GM12878 (cell line): ENCODE measurements at regions not wholly inside any gene's neighbourhood (a gene's known extent, or its start where the extent isn't known, plus 50 kb on each side); places are given as distances from the start of the nearest gene placed in this dataset.

Source experiments
- ATAC-seq: fragments of 200-7000 bp; cut with Tn5 transposase; 3 replicates; pipeline ENCODE4 v1.9.1; 2020; ENCODE audit warnings: mild to moderate bottlenecking, moderate library complexity
- BruUV-seq: library from RNA; stranded (reverse); fragments of 400-500 nt; replicated peaks from 2 replicates; lab custom pipeline; 2021; lab: Mats Ljungman, UMichigan
- CTCF ChIA-PET: fragments of 300-600 bp; sonication (Branson Sonifier 250); formaldehyde crosslinking; extraction: SDS; loops from one replicate; lab custom pipeline; 2021; ENCODE audit warnings: inconsistent platforms; lab: Yijun Ruan, JAX
- POLR2A ChIA-PET: fragments of 350-600 bp; formaldehyde crosslinking; extraction: SDS; loops from one replicate; lab custom pipeline; 2021; ENCODE audit warnings: inconsistent platforms; lab: Charles Lee
- RAD21 ChIA-PET: fragments of 300-600 bp; sonication (Branson Sonifier 250); formaldehyde crosslinking; loops from one replicate; lab custom pipeline; 2023; ENCODE audit warnings: antibody characterized with exemption; ENCODE audit not compliant: unreplicated experiment; lab: Charles Lee
- SMC1A ChIA-PET: fragments of 300-600 bp; sonication (Branson Sonifier 250); formaldehyde crosslinking; loops from one replicate; lab custom pipeline; 2023; ENCODE audit not compliant: unreplicated experiment, uncharacterized antibody; lab: Charles Lee
- DNase-seq: peaks from one replicate; pipeline ENCODE4 v3.0.0-alpha.2; 2011; ENCODE audit warnings: low read depth, low spot score
- FAIRE-seq: peaks from 3 replicates; lab custom pipeline; 2011; peaks lifted over from hg19 to GRCh38; lab: Jason Lieb, UNC
- H2AFZ ChIP-seq: 2 replicates; pipeline ENCODE4 v1.6.0; 2011; ENCODE audit warnings: low read depth, low read length, control low read depth; ENCODE audit not compliant: control insufficient read depth
- H3K27ac ChIP-seq: 2 replicates; pipeline ENCODE4 v1.5.1; 2011; ENCODE audit warnings: control low read depth; ENCODE audit not compliant: control insufficient read depth, insufficient read depth
- H3K27me3 ChIP-seq, 2 experiments: replicated peaks in 1 of 2; 2 replicates each; pipeline versions ENCODE4 v1.6.0 to v1.6.1; 2011; ENCODE audit warnings: low read length in 1 of 2; ENCODE audit not compliant: control insufficient read depth in 2 of 2, insufficient read depth in 2 of 2
- H3K36me3 ChIP-seq, 2 experiments: 2 replicates each; pipeline ENCODE4 v1.5.1; 2011; ENCODE audit warnings: low read length in 1 of 2; ENCODE audit not compliant: control insufficient read depth in 2 of 2, insufficient read depth in 2 of 2
- H3K4me1 ChIP-seq: 2 replicates; pipeline ENCODE4 v1.6.1; 2011; ENCODE audit warnings: mild to moderate bottlenecking, low read length, moderate library complexity, mixed read lengths; ENCODE audit not compliant: control insufficient read depth, insufficient read depth
- H3K4me2 ChIP-seq: 2 replicates; pipeline ENCODE4 v1.6.0; 2011; ENCODE audit warnings: control low read depth; ENCODE audit not compliant: control insufficient read depth, insufficient read depth
- H3K4me3 ChIP-seq: fragments of 200-600 bp; sonication (generic); 2 replicates; pipeline ENCODE4 v1.5.1; 2016
- H3K79me2 ChIP-seq: 2 replicates; pipeline ENCODE4 v1.6.0; 2011; ENCODE audit warnings: low read length; ENCODE audit not compliant: control insufficient read depth, insufficient read depth
- H3K9ac ChIP-seq: 2 replicates; pipeline ENCODE4 v1.8.0; 2011; ENCODE audit warnings: low read length, control low read depth, mixed read lengths; ENCODE audit not compliant: control insufficient read depth, insufficient read depth
- H3K9me3 ChIP-seq: replicated peaks from 3 replicates; pipeline ENCODE4 v1.5.1; 2011; ENCODE audit warnings: mild to moderate bottlenecking, low read length; ENCODE audit not compliant: control insufficient read depth, insufficient read depth
- H4K20me1 ChIP-seq: 2 replicates; pipeline ENCODE4 v1.6.0; 2011; ENCODE audit not compliant: control insufficient read depth, insufficient read depth
- CBFB ChIP-seq: IDR thresholded peaks from 2 replicates; pipeline ENCODE4 v1.6.1; 2016; ENCODE audit warnings: antibody characterized with exemption, low read depth
- HDAC6 ChIP-seq: fragments of 200-600 bp; sonication (generic); IDR thresholded peaks from one replicate; pipeline ENCODE4 v1.8.0; 2017; ENCODE audit warnings: antibody characterized with exemption; ENCODE audit not compliant: unreplicated experiment
- IKZF2 ChIP-seq, 2 experiments: fragments of 450-650 bp; IDR thresholded peaks; 2 replicates each; pipeline ENCODE4 v1.6.1; 2017; ENCODE audit warnings: mild to moderate bottlenecking in 2 of 2, moderate library complexity in 2 of 2
- MEF2B ChIP-seq: fragments of 450-650 bp; IDR thresholded peaks from 2 replicates; pipeline ENCODE4 v1.6.1; 2018; ENCODE audit warnings: mild to moderate bottlenecking, moderate library complexity; ENCODE audit not compliant: partially characterized antibody, poor library complexity, severe bottlenecking
- NBN ChIP-seq: fragments of 450-650 bp; IDR thresholded peaks from 2 replicates; pipeline ENCODE4 v1.6.1; 2016
- SMARCA5 ChIP-seq: fragments of 450-650 bp; IDR thresholded peaks from 2 replicates; pipeline ENCODE4 v1.6.1; 2017; ENCODE audit warnings: mild to moderate bottlenecking
- in situ Hi-C: fragments of 300-500 bp; cut with MboI; formaldehyde crosslinking; loops from 9 replicates; pipeline ENCODE4 v1.14.3; 2018; ENCODE audit warnings: mixed read lengths
- intact Hi-C: fragments of 100-400 bp; cut with micrococcal nuclease; formaldehyde crosslinking; loops from one replicate; pipeline ENCODE4 v1.14.2; 2022; ENCODE audit not compliant: unreplicated experiment
- TF ChIP-seq, protein P1 (sequence below): IDR thresholded peaks from 2 replicates; pipeline ENCODE4 v1.6.1; 2012; ENCODE audit warnings: low read depth, low read length, improper control_type of control experiment
- TF ChIP-seq, protein P2 (sequence below): fragments of 450-650 bp; IDR thresholded peaks from 2 replicates; pipeline ENCODE4 v1.6.1; 2017; ENCODE audit warnings: mild to moderate bottlenecking
- TF ChIP-seq, protein P3 (sequence below): fragments of 450-650 bp; IDR thresholded peaks from 2 replicates; pipeline ENCODE4 v1.6.1; 2017; ENCODE audit warnings: mild to moderate bottlenecking, low read depth, inconsistent platforms; ENCODE audit not compliant: poor library complexity, severe bottlenecking
- TF ChIP-seq, protein P4 (sequence below): fragments of 150-350 bp; IDR thresholded peaks from 2 replicates; pipeline ENCODE4 v1.6.1; 2016; ENCODE audit warnings: low read depth, low read length
- TF ChIP-seq, protein P5 (sequence below): fragments of 450-650 bp; formaldehyde crosslinking; IDR thresholded peaks from 2 replicates; pipeline ENCODE4 v1.4.0; 2020; ENCODE audit warnings: mild to moderate bottlenecking, moderate library complexity

GRCh38 chr4:174040287-174040686, 243.2 kb downstream of the FBXO8 start:
- ATAC-seq (no peak), FAIRE-seq (no peak), DNase-seq (no peak)
- Histone ChIP-seq H4K20me1 (no peaks in the 10 kb centered on the region), H3K79me2 (no peaks in the 10 kb centered on the region), H3K9ac (no peak overlapping the region), H3K4me1 (no peaks in the 10 kb centered on the region), H3K4me3 (no peak overlapping the region), H3K36me3 (no peaks in the 10 kb centered on the region), H3K27me3 (no peaks in the 10 kb centered on the region), H3K27ac (no peak overlapping the region), H3K9me3 (no peaks in the 10 kb centered on the region), H3K4me2 (no peak overlapping the region), H2AFZ (no peak overlapping the region)
- no TSS peak for BruUV-seq
- ChIA-PET POLR2A (no interaction called here), CTCF (no interaction called here), SMC1A (no interaction called here), RAD21 (no interaction called here)
- in situ Hi-C loops, result no loop called here
- intact Hi-C loops, result no loop called here
- TF ChIP-seq, protein P1, sequence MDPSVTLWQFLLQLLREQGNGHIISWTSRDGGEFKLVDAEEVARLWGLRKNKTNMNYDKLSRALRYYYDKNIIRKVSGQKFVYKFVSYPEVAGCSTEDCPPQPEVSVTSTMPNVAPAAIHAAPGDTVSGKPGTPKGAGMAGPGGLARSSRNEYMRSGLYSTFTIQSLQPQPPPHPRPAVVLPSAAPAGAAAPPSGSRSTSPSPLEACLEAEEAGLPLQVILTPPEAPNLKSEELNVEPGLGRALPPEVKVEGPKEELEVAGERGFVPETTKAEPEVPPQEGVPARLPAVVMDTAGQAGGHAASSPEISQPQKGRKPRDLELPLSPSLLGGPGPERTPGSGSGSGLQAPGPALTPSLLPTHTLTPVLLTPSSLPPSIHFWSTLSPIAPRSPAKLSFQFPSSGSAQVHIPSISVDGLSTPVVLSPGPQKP, result no peak
- no peak for TF ChIP-seq IKZF2 (IDR thresholded peaks at IDR 0.05)
- TF ChIP-seq, protein P2, sequence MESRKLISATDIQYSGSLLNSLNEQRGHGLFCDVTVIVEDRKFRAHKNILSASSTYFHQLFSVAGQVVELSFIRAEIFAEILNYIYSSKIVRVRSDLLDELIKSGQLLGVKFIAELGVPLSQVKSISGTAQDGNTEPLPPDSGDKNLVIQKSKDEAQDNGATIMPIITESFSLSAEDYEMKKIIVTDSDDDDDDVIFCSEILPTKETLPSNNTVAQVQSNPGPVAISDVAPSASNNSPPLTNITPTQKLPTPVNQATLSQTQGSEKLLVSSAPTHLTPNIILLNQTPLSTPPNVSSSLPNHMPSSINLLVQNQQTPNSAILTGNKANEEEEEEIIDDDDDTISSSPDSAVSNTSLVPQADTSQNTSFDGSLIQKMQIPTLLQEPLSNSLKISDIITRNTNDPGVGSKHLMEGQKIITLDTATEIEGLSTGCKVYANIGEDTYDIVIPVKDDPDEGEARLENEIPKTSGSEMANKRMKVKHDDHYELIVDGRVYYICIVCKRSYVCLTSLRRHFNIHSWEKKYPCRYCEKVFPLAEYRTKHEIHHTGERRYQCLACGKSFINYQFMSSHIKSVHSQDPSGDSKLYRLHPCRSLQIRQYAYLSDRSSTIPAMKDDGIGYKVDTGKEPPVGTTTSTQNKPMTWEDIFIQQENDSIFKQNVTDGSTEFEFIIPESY, result no peak
- TF ChIP-seq, protein P3, sequence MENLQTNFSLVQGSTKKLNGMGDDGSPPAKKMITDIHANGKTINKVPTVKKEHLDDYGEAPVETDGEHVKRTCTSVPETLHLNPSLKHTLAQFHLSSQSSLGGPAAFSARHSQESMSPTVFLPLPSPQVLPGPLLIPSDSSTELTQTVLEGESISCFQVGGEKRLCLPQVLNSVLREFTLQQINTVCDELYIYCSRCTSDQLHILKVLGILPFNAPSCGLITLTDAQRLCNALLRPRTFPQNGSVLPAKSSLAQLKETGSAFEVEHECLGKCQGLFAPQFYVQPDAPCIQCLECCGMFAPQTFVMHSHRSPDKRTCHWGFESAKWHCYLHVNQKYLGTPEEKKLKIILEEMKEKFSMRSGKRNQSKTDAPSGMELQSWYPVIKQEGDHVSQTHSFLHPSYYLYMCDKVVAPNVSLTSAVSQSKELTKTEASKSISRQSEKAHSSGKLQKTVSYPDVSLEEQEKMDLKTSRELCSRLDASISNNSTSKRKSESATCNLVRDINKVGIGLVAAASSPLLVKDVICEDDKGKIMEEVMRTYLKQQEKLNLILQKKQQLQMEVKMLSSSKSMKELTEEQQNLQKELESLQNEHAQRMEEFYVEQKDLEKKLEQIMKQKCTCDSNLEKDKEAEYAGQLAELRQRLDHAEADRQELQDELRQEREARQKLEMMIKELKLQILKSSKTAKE, result no peak
- TF ChIP-seq, protein P4, sequence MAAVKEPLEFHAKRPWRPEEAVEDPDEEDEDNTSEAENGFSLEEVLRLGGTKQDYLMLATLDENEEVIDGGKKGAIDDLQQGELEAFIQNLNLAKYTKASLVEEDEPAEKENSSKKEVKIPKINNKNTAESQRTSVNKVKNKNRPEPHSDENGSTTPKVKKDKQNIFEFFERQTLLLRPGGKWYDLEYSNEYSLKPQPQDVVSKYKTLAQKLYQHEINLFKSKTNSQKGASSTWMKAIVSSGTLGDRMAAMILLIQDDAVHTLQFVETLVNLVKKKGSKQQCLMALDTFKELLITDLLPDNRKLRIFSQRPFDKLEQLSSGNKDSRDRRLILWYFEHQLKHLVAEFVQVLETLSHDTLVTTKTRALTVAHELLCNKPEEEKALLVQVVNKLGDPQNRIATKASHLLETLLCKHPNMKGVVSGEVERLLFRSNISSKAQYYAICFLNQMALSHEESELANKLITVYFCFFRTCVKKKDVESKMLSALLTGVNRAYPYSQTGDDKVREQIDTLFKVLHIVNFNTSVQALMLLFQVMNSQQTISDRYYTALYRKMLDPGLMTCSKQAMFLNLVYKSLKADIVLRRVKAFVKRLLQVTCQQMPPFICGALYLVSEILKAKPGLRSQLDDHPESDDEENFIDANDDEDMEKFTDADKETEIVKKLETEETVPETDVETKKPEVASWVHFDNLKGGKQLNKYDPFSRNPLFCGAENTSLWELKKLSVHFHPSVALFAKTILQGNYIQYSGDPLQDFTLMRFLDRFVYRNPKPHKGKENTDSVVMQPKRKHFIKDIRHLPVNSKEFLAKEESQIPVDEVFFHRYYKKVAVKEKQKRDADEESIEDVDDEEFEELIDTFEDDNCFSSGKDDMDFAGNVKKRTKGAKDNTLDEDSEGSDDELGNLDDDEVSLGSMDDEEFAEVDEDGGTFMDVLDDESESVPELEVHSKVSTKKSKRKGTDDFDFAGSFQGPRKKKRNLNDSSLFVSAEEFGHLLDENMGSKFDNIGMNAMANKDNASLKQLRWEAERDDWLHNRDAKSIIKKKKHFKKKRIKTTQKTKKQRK, result no peak
- TF ChIP-seq NBN, result no peak
- no peak for TF ChIP-seq MEF2B
- TF ChIP-seq, protein P5, sequence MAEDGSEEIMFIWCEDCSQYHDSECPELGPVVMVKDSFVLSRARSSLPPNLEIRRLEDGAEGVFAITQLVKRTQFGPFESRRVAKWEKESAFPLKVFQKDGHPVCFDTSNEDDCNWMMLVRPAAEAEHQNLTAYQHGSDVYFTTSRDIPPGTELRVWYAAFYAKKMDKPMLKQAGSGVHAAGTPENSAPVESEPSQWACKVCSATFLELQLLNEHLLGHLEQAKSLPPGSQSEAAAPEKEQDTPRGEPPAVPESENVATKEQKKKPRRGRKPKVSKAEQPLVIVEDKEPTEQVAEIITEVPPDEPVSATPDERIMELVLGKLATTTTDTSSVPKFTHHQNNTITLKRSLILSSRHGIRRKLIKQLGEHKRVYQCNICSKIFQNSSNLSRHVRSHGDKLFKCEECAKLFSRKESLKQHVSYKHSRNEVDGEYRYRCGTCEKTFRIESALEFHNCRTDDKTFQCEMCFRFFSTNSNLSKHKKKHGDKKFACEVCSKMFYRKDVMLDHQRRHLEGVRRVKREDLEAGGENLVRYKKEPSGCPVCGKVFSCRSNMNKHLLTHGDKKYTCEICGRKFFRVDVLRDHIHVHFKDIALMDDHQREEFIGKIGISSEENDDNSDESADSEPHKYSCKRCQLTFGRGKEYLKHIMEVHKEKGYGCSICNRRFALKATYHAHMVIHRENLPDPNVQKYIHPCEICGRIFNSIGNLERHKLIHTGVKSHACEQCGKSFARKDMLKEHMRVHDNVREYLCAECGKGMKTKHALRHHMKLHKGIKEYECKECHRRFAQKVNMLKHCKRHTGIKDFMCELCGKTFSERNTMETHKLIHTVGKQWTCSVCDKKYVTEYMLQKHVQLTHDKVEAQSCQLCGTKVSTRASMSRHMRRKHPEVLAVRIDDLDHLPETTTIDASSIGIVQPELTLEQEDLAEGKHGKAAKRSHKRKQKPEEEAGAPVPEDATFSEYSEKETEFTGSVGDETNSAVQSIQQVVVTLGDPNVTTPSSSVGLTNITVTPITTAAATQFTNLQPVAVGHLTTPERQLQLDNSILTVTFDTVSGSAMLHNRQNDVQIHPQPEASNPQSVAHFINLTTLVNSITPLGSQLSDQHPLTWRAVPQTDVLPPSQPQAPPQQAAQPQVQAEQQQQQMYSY (CRISPR knock-in tag), result no peak
- no peak for TF ChIP-seq CBFB
- TF ChIP-seq SMARCA5, result no peak
- TF ChIP-seq HDAC6, result no peak
